H9 (cell line): ENCODE measurements at regions not wholly inside any gene's neighbourhood (a gene's known extent, or its start where the extent isn't known, plus 50 kb on each side); places are given as distances from the start of the nearest gene placed in this dataset.

ENCODE experiments used
- DNase-seq: peaks from one replicate; pipeline ENCODE4 v3.0.0-alpha.2; 2017
- H2AFZ ChIP-seq: one replicate; pipeline ENCODE4 v1.6.1; 2013; ENCODE audit warnings: mild to moderate bottlenecking, low read length, control low read depth, moderate library complexity
- H2AK5ac ChIP-seq: 2 replicates; pipeline ENCODE4 v1.6.1; 2013; ENCODE audit warnings: low read length, control low read depth, mixed read lengths; ENCODE audit not compliant: insufficient read length
- H2BK120ac ChIP-seq: one replicate; pipeline ENCODE4 v1.6.1; 2013; ENCODE audit warnings: low read depth, mild to moderate bottlenecking, low read length, control low read depth, inconsistent platforms; ENCODE audit not compliant: poor library complexity, severe bottlenecking
- H2BK12ac ChIP-seq: 2 replicates; pipeline ENCODE4 v1.6.1; 2013; ENCODE audit warnings: low read length, control low read depth, mixed read lengths, low read depth; ENCODE audit not compliant: insufficient read length
- H2BK15ac ChIP-seq: 2 replicates; pipeline ENCODE4 v1.6.1; 2013; ENCODE audit warnings: low read depth, low read length, control low read depth
- H2BK20ac ChIP-seq: one replicate; pipeline ENCODE4 v1.6.1; 2013; ENCODE audit warnings: low read depth, mild to moderate bottlenecking, low read length, control low read depth, inconsistent platforms; ENCODE audit not compliant: poor library complexity, severe bottlenecking
- H2BK5ac ChIP-seq: 2 replicates; pipeline ENCODE4 v1.6.1; 2013; ENCODE audit warnings: low read length, control low read depth, mixed read lengths; ENCODE audit not compliant: insufficient read length
- H3K14ac ChIP-seq: 2 replicates; pipeline ENCODE4 v1.6.1; 2013; ENCODE audit warnings: low read length, control low read depth; ENCODE audit not compliant: insufficient read depth
- H3K18ac ChIP-seq: 2 replicates; pipeline ENCODE4 v1.6.1; 2013; ENCODE audit warnings: low read depth, mild to moderate bottlenecking, mixed read lengths, low read length, control low read depth; ENCODE audit not compliant: insufficient read length
- H3K23ac ChIP-seq: 2 replicates; pipeline ENCODE4 v1.6.1; 2013; ENCODE audit warnings: low read length, control low read depth, mixed read lengths, low read depth; ENCODE audit not compliant: insufficient read length
- H3K23me2 ChIP-seq: 2 replicates; pipeline ENCODE4 v1.6.1; 2013; ENCODE audit warnings: low read depth, mild to moderate bottlenecking, mixed read lengths, low read length, control low read depth; ENCODE audit not compliant: insufficient read length, poor library complexity, severe bottlenecking
- H3K27ac ChIP-seq: 2 replicates; pipeline ENCODE4 v1.5.1; 2013; ENCODE audit warnings: low read length, control low read depth, mixed read lengths, low read depth; ENCODE audit not compliant: insufficient read length
- H3K27me3 ChIP-seq: 2 replicates; pipeline ENCODE4 v1.6.1; 2013; ENCODE audit warnings: low read length, control low read depth, inconsistent platforms; ENCODE audit not compliant: insufficient read depth
- H3K4ac ChIP-seq: 2 replicates; pipeline ENCODE4 v1.6.1; 2013; ENCODE audit warnings: low read depth, mild to moderate bottlenecking, control low read depth, inconsistent platforms, low read length, moderate library complexity
- H3K4me1 ChIP-seq: 2 replicates; pipeline ENCODE4 v1.6.1; 2013; ENCODE audit warnings: low read length, control low read depth, inconsistent platforms; ENCODE audit not compliant: insufficient read depth
- H3K4me2 ChIP-seq: 2 replicates; pipeline ENCODE4 v1.6.1; 2013; ENCODE audit warnings: low read length, control low read depth, mixed read lengths; ENCODE audit not compliant: insufficient read length, insufficient read depth
- H3K56ac ChIP-seq: 2 replicates; pipeline ENCODE4 v1.6.1; 2013; ENCODE audit warnings: low read depth, mild to moderate bottlenecking, mixed read lengths, low read length, control low read depth; ENCODE audit not compliant: insufficient read length
- H3K79me1 ChIP-seq: 2 replicates; pipeline ENCODE4 v1.6.1; 2013; ENCODE audit warnings: low read depth, mild to moderate bottlenecking, moderate library complexity, low read length, control low read depth, inconsistent platforms; ENCODE audit not compliant: insufficient read depth, poor library complexity, severe bottlenecking
- H3K79me2 ChIP-seq: 2 replicates; pipeline ENCODE4 v1.6.1; 2013; ENCODE audit warnings: low read length, control low read depth, inconsistent platforms; ENCODE audit not compliant: insufficient read depth
- H3K9ac ChIP-seq: 2 replicates; pipeline ENCODE4 v1.6.1; 2013; ENCODE audit warnings: low read length, control low read depth, mixed read lengths; ENCODE audit not compliant: insufficient read length; ENCODE audit errors: extremely low read depth
- H3K9me3 ChIP-seq: one replicate; pipeline ENCODE4 v1.6.1; 2013; ENCODE audit warnings: low read depth, low read length, inconsistent platforms; ENCODE audit not compliant: control insufficient read depth
- H3T11ph ChIP-seq: one replicate; pipeline ENCODE4 v1.6.1; 2013; ENCODE audit warnings: mild to moderate bottlenecking, low read length, control low read depth, inconsistent platforms
- H4K20me1 ChIP-seq: one replicate; pipeline ENCODE4 v1.6.1; 2013; ENCODE audit not compliant: control insufficient read depth, insufficient read length, insufficient read depth
- H4K5ac ChIP-seq: 2 replicates; pipeline ENCODE4 v1.6.1; 2013; ENCODE audit warnings: low read depth, mild to moderate bottlenecking, mixed read lengths, low read length, control low read depth; ENCODE audit not compliant: insufficient read length
- H4K8ac ChIP-seq: replicated peaks from 2 replicates; pipeline ENCODE4 v1.6.1; 2013; ENCODE audit warnings: low read length, control low read depth, mixed read lengths, low read depth; ENCODE audit not compliant: insufficient read length
- H4K91ac ChIP-seq: 2 replicates; pipeline ENCODE4 v1.6.1; 2013; ENCODE audit warnings: low read depth, mild to moderate bottlenecking, moderate library complexity, mixed read lengths, low read length, control low read depth; ENCODE audit not compliant: insufficient read length
- H3K27ac Mint-ChIP-seq, 3 experiments: 2 replicates in 2 of 3; 3 replicates in 1 of 3; pipeline ENCODE4 v1.8.0; 2020 to 2021; ENCODE audit warnings: mixed read lengths in 3 of 3, mild to moderate bottlenecking in 1 of 3, moderate library complexity in 1 of 3
- H3K27me3 Mint-ChIP-seq: 2 replicates; pipeline ENCODE4 v1.8.0; 2021; ENCODE audit warnings: low read depth, mild to moderate bottlenecking, moderate library complexity, mixed read lengths
- H3K36me3 Mint-ChIP-seq, 3 experiments: 2 replicates in 2 of 3; 3 replicates in 1 of 3; pipeline ENCODE4 v1.8.0; 2020 to 2021; ENCODE audit warnings: low read depth in 3 of 3, mixed read lengths in 3 of 3; ENCODE audit not compliant: insufficient read depth in 1 of 3
- H3K4me1 Mint-ChIP-seq, 2 experiments: 2 replicates each; pipeline ENCODE4 v1.8.0; 2020; ENCODE audit warnings: mixed read lengths in 2 of 2
- H3K4me3 Mint-ChIP-seq, 2 experiments: 2 replicates in 1 of 2; 3 replicates in 1 of 2; pipeline ENCODE4 v1.8.0; 2020 to 2021; ENCODE audit warnings: mild to moderate bottlenecking in 2 of 2, mixed read lengths in 2 of 2, moderate library complexity in 1 of 2
- H3K9me3 Mint-ChIP-seq, 2 experiments: 2 replicates in 1 of 2; 3 replicates in 1 of 2; pipeline ENCODE4 v1.8.0; 2020; ENCODE audit warnings: mild to moderate bottlenecking in 2 of 2, mixed read lengths in 2 of 2, moderate library complexity in 1 of 2
- CTCF ChIP-seq: fragments of 200-600 bp; sonication (generic); conservative IDR thresholded peaks from 3 replicates; pipeline ENCODE4 v1.8.0; 2021; ENCODE audit warnings: antibody characterized with exemption, mild to moderate bottlenecking
- WGBS: extraction: QIAGEN DNeasy Blood & Tissue Kit; methylation state at CpG from one replicate; pipeline ENCODE4 v1.1.7; 2013; ENCODE audit warnings: missing lambda C conversion rate, low lambda C conversion rate, mixed read lengths; ENCODE audit not compliant: insufficient read length; ENCODE audit errors: extremely low coverage; 5-methylcytosine and 5-hydroxymethylcytosine counted together

GRCh38 chr4:92234393-92235176 is 69.2 kb upstream of the GRID2 start:
- no peak overlapping the region for H2AK5ac ChIP-seq

More at GRCh38 chr4:92234393-92235176, 69.2 kb upstream of the GRID2 start:
- Histone ChIP-seq H3K27me3 (no peaks in the 10 kb centered on the region), H4K8ac (no peak overlapping the region), H3K9ac (no peak overlapping the region), H2BK20ac (no peak overlapping the region), H4K5ac (no peak overlapping the region), H2BK15ac (no peak overlapping the region), H3K79me2 (no peaks in the 10 kb centered on the region), H3K79me1 (no peaks in the 10 kb centered on the region), H3K23me2 (no peaks in the 10 kb centered on the region), H3K14ac (no peak overlapping the region), H2BK12ac (no peak overlapping the region), H3K18ac (no peak overlapping the region), H3K9me3 (no peaks in the 10 kb centered on the region), H4K20me1 (no peaks in the 10 kb centered on the region), H4K91ac (no peak overlapping the region), H3K4ac (no peak overlapping the region), H3K27ac (no peak overlapping the region), H2BK5ac (no peak overlapping the region), H2BK120ac (no peak overlapping the region), H3T11ph (no peak overlapping the region), H3K4me2 (no peak overlapping the region), H2AFZ (no peak overlapping the region), H3K4me1 (no peaks in the 10 kb centered on the region), H3K23ac (no peak overlapping the region), H3K56ac (no peak overlapping the region)
- H3K9me3 Mint-ChIP-seq = peaks cover 4% of the 10 kb centered on the region in 2 experiments
- H3K27ac Mint-ChIP-seq = no peak overlapping the region
- H3K27me3 Mint-ChIP-seq = peaks cover 64% of the 10 kb centered on the region
- no peak for DNase-seq
- no CpG with 5 or more reads among the region's 4 CpGs for WGBS
- H3K4me3 Mint-ChIP-seq = no peak overlapping the region
- H3K4me1 Mint-ChIP-seq = peaks cover 0 to 4% of the 10 kb centered on the region in 2 experiments; a peak in 2 of 4 replicates
- H3K36me3 Mint-ChIP-seq = peaks cover 4 to 5% (median 4%) of the 10 kb centered on the region in 3 experiments
- TF ChIP-seq CTCF = no peak
